GM12865 (cell line): ENCODE measurements at regions not wholly inside any gene's neighbourhood (a gene's known extent, or its start where the extent isn't known, plus 50 kb on each side); places are given as distances from the start of the nearest gene placed in this dataset.

Experiments used
- DNase-seq: peaks from one replicate; pipeline ENCODE4 v3.0.0; 2010; ENCODE audit warnings: low read depth
- H3K4me3 ChIP-seq: 2 replicates; pipeline ENCODE4 v1.5.1; 2011; ENCODE audit warnings: mild to moderate bottlenecking, low read depth, low read length, control low read depth
- TF ChIP-seq, protein P1 (sequence below): IDR thresholded peaks from 2 replicates; pipeline ENCODE4 v1.5.1; 2011; ENCODE audit warnings: low read length, control low read depth, low read depth, inconsistent platforms; ENCODE audit not compliant: insufficient read depth; ENCODE audit errors: missing control alignments

DNA sequence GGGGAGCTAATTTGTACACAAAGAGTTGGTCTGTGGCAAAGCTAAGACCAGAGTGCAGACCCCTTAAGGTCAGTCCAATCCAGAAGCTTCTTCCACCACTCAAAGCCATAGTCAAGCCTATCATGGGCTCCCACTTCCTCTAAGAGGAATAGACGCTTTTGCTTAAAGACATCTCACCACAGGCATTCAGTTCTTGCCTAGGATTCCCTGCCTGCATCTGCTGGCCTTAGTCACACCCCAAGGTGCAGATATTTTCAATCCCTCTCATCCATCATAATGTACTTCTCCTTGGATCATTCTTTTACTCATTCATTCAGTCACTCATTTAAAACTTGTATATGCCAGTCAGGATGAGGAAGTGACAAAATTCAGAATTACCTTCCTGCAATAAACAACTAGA lies 179.6 kb upstream of the STT3B start:
- TF ChIP-seq, protein P1, sequence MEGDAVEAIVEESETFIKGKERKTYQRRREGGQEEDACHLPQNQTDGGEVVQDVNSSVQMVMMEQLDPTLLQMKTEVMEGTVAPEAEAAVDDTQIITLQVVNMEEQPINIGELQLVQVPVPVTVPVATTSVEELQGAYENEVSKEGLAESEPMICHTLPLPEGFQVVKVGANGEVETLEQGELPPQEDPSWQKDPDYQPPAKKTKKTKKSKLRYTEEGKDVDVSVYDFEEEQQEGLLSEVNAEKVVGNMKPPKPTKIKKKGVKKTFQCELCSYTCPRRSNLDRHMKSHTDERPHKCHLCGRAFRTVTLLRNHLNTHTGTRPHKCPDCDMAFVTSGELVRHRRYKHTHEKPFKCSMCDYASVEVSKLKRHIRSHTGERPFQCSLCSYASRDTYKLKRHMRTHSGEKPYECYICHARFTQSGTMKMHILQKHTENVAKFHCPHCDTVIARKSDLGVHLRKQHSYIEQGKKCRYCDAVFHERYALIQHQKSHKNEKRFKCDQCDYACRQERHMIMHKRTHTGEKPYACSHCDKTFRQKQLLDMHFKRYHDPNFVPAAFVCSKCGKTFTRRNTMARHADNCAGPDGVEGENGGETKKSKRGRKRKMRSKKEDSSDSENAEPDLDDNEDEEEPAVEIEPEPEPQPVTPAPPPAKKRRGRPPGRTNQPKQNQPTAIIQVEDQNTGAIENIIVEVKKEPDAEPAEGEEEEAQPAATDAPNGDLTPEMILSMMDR = no peak
- H3K4me3 ChIP-seq = no peak overlapping the region
- no peak for DNase-seq

DNA sequence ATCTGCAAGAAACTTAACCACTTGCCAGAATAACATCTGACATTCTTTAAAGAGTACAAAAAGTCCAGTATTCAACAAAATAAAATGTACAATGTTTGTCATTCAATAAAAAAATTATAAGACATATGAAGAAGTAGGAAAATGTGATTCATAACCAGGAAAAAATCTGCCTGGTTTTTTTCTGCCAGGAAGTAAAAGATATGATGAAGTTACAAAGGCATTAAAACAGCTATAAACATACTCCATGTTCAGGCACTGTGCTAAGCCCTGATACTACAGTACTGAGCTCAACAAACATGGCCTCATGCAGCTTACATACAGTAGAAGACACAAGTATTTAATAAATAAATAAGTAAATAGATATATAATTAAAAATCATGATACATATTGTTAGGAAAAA lies 178.4 kb upstream of the STT3B start:
- no peak overlapping the region for H3K4me3 ChIP-seq
- DNase-seq = no peak
- TF ChIP-seq, protein P1 = no peak

DNA sequence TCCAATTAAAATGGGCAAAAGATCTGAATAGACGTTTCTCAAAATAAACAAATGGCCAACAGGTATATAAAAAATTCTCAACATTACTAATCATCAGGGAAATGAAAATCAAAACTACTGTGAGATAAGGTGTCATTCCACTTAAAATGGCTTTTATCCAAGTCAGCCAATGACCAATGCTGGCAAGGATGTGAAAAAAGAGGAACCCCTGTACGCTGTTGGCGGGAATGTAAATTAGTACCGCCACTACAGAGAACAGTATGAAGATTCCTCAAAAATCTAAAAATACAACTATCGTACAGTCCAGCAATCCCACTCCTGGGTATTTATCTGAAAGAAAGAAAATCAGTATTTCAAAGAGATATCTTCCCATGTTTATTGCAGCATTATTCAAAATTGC lies 176.9 kb upstream of the STT3B start:
- DNase-seq = no peak
- H3K4me3 ChIP-seq = no peak overlapping the region
- TF ChIP-seq, protein P1 = no peak

DNA sequence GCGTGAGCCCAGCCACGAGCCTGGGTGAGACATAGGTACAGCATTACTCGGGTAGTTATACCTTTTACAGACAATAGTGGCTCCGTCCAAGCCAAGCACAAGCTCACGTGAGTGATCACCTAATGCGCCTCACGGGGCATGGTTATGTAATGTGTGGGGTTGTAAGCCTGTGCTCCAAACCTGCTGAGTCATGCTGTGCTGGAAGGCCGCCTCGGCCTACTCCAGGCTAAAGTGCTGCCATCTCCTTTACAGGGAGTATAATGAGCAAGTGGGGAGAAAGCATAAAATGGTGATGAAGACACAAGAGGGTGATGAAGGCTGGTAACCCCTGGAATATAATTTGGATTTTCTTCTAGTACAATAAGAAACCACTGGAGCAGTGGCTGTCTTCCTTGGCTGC lies 175.8 kb upstream of the STT3B start:
- no peak overlapping the region for H3K4me3 ChIP-seq
- no peak for DNase-seq
- TF ChIP-seq, protein P1 = no peak

DNA sequence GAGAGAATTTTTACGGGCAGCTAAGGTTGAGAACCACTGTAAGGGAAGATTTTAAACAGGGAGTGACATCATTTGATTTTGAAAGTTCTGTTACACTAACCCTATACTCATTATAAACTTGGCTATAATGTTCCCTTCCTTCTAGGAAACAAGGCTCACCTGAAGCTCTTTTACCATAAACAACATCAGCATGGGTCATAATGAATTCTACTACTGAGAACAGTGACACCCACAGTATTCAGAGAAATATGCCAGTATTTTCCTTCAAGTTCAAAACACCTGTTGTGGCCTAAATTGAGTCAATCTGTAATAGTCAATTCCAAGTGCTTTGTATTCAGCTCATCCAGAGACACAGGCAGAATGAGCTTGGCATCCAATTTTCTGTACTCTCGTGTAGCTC lies 175.3 kb upstream of the STT3B start:
- no peak overlapping the region for H3K4me3 ChIP-seq
- DNase-seq = no peak
- TF ChIP-seq, protein P1 = no peak

DNA sequence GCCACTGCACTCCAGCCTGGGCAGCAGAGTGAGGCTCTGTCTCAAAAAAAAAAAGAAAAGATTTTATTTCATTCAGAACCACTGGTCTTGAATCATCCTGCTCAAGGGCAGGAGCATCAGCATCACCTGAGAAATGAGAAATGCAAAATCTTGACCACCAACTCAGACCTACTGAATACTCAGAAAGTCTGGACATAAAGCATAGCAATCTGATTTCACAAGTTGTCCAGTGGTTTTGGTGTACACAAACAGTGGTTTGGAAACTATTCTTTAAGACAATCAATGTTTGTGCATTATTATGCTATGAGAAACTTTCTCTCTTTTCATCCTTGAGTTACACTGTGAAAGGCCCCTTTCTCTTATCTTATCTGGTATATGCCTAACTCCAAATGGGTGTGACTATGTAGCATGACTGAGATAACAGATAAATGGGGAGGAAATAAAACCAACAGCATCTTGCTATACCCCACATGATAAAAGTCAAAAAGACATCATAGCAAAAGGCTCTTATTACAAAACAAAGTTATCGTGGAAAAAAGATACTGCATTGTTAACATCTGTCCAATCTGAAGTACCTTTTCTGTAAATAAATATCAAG lies 174.2 kb upstream of the STT3B start:
- DNase-seq = peak; percentile 25
- TF ChIP-seq, protein P1 = no peak

DNA sequence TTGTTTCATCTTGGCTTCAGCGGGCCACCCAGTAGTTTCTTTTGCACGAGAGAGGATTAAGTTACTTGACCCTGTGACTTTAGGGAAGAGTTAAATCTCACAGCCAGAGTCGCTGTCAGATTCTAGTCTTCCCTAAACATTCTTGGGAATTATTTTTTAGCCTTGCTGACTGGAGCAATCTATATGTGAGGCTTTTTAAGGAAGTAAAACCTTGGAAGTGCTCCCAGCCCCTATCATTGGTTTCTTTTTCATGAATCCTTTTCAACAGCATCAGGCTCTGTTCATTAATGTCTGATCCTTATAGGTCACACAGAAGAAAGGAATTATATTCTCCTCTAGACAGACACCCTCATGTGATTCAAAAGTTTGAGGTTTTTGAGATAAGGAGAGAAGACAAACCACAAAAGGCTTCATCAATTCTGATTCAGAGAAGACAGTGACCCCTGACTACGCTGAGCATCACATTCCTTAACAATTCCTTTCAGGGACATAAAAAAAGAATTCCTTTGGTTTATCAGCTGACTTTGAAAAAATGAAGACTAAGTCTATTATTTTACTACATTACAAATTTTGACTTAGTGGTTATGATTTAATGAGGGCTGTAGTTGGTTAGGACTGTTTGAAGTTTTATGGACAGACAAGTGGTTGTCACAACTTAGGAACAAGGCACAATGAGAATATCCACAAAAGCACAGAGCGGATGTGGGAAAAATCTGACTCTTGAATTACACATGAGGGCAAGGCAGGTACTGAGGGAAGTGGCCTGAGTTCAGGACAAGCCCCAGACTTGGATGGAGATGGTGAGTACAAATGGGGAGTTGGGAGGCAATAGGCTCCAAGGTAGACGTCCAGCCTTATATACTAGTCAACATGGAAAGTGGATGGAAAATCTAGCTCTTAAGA lies 171.1 kb upstream of the STT3B start:
- H3K4me3 ChIP-seq = no peak overlapping the region
- DNase-seq = no peak
- TF ChIP-seq, protein P1 = no peak

More for the DNA sequence above, 174.2 kb upstream of the STT3B start:
- no peak overlapping the region for H3K4me3 ChIP-seq
